ENCODE measurements at regions not wholly inside any gene's neighbourhood (a gene's known extent, or its start where the extent isn't known, plus 50 kb on each side); places are given as distances from the start of the nearest gene placed in this dataset.

- TF ChIP-seq CTCF (IDR thresholded peaks at IDR 0.05) (no peak), POLR2AphosphoS5 (IDR thresholded peaks at IDR 0.05) (no peak), EP300 (IDR thresholded peaks at IDR 0.05) (no peak)
These were observed 562.9 kb upstream of the SETBP1 start for GRCh38 chr18:44117821-44118220.
